WTC11 (cell line): ENCODE measurements at regions not wholly inside any gene's neighbourhood (a gene's known extent, or its start where the extent isn't known, plus 50 kb on each side); places are given as distances from the start of the nearest gene placed in this dataset.

Experiments used
- ATAC-seq: fragments of 200-7000 bp; cut with Tn5 transposase; 2 replicates; pipeline ENCODE4 v1.10.0; 2021; ENCODE audit warnings: mild to moderate bottlenecking, moderate library complexity
- CTCF ChIA-PET: fragments of 300-600 bp; sonication (Branson Sonifier 250); formaldehyde crosslinking; loops from one replicate; lab custom pipeline; 2021; ENCODE audit warnings: antibody characterized with exemption; lab: Charles Lee
- POLR2A ChIA-PET: fragments of 350-600 bp; sonication (Branson Sonifier 250); formaldehyde crosslinking; loops from one replicate; lab custom pipeline; 2021; ENCODE audit warnings: antibody characterized with exemption; lab: Charles Lee
- DNase-seq: peaks from one replicate; pipeline ENCODE4 v3.0.0; 2021; ENCODE audit warnings: low spot score
- H3K27ac Mint-ChIP-seq: 2 replicates; pipeline ENCODE4 v1.8.0; 2021; ENCODE audit warnings: mixed read lengths
- H3K27me3 Mint-ChIP-seq: 2 replicates; pipeline ENCODE4 v1.8.0; 2021; ENCODE audit warnings: low read depth, mild to moderate bottlenecking, moderate library complexity, mixed read lengths
- H3K36me3 Mint-ChIP-seq: 2 replicates; pipeline ENCODE4 v1.8.0; 2021; ENCODE audit warnings: mixed read lengths
- H3K4me1 Mint-ChIP-seq: 2 replicates; pipeline ENCODE4 v1.8.0; 2022; ENCODE audit warnings: mixed read lengths
- H3K4me3 Mint-ChIP-seq: 2 replicates; pipeline ENCODE4 v1.8.0; 2021; ENCODE audit warnings: mild to moderate bottlenecking, moderate library complexity, mixed read lengths
- H3K9me3 Mint-ChIP-seq: 2 replicates; pipeline ENCODE4 v1.8.0; 2021; ENCODE audit warnings: mixed read lengths
- ATF1 ChIP-seq: sonication (generic); formaldehyde crosslinking; IDR thresholded peaks from 2 replicates; pipeline ENCODE4 v1.8.1; 2023; ENCODE audit warnings: mild to moderate bottlenecking, moderate library complexity, missing genetic modification reagents
- ELF4 ChIP-seq: sonication (generic); formaldehyde crosslinking; IDR thresholded peaks from 2 replicates; pipeline ENCODE4 v1.8.1; 2022; ENCODE audit warnings: low read depth, mild to moderate bottlenecking, moderate library complexity, missing genetic modification reagents
- ERG ChIP-seq: fragments of 250-450 bp; sonication (Bioruptor Pico); IDR thresholded peaks from 2 replicates; pipeline ENCODE4 v1.8.0; 2021; ENCODE audit warnings: mild to moderate bottlenecking
- FOXK1 ChIP-seq: sonication (generic); formaldehyde crosslinking; IDR thresholded peaks from 2 replicates; pipeline ENCODE4 v1.8.0; 2022; ENCODE audit warnings: mild to moderate bottlenecking, moderate library complexity, missing genetic modification reagents
- GABPB1 ChIP-seq: sonication (generic); formaldehyde crosslinking; IDR thresholded peaks from 2 replicates; pipeline ENCODE4 v1.8.1; 2023; ENCODE audit warnings: mild to moderate bottlenecking, missing genetic modification reagents
- HMGA2 ChIP-seq: fragments of 250-450 bp; sonication (Bioruptor Pico); IDR thresholded peaks from 2 replicates; pipeline ENCODE4 v1.4.0; 2021; ENCODE audit warnings: mild to moderate bottlenecking, moderate library complexity
- HMGXB4 ChIP-seq: sonication (generic); formaldehyde crosslinking; IDR thresholded peaks from 2 replicates; pipeline ENCODE4 v1.8.1; 2023; ENCODE audit warnings: mild to moderate bottlenecking, moderate library complexity, missing genetic modification reagents
- IRF2 ChIP-seq: sonication (generic); formaldehyde crosslinking; IDR thresholded peaks from 2 replicates; pipeline ENCODE4 v1.8.0; 2022; ENCODE audit warnings: low read depth, missing genetic modification reagents, borderline replicate concordance
- MAX ChIP-seq: sonication (generic); formaldehyde crosslinking; IDR thresholded peaks from 2 replicates; pipeline ENCODE4 v1.8.0; 2022; ENCODE audit warnings: mild to moderate bottlenecking, missing genetic modification reagents
- MYBL2 ChIP-seq: sonication (generic); formaldehyde crosslinking; IDR thresholded peaks from 2 replicates; pipeline ENCODE4 v1.8.1; 2023; ENCODE audit warnings: mild to moderate bottlenecking, moderate library complexity, missing genetic modification reagents
- NR2C2 ChIP-seq: sonication (generic); formaldehyde crosslinking; IDR thresholded peaks from 2 replicates; pipeline ENCODE4 v1.8.0; 2022; ENCODE audit warnings: mild to moderate bottlenecking, missing genetic modification reagents
- PRDM15 ChIP-seq: sonication (generic); formaldehyde crosslinking; IDR thresholded peaks from 2 replicates; pipeline ENCODE4 v1.8.0; 2022; ENCODE audit warnings: missing genetic modification reagents
- TEAD4 ChIP-seq: sonication (generic); formaldehyde crosslinking; IDR thresholded peaks from 2 replicates; pipeline ENCODE4 v1.8.0; 2022; ENCODE audit warnings: mild to moderate bottlenecking, missing genetic modification reagents
- USF2 ChIP-seq: sonication (generic); formaldehyde crosslinking; IDR thresholded peaks from 2 replicates; pipeline ENCODE4 v1.8.1; 2023; ENCODE audit warnings: mild to moderate bottlenecking, missing genetic modification reagents, moderate library complexity
- ZNF121 ChIP-seq: sonication (generic); formaldehyde crosslinking; IDR thresholded peaks from 2 replicates; pipeline ENCODE4 v1.8.0; 2023; ENCODE audit warnings: missing genetic modification reagents
- ZNF263 ChIP-seq: sonication (generic); formaldehyde crosslinking; IDR thresholded peaks from 2 replicates; pipeline ENCODE4 v1.8.1; 2022; ENCODE audit warnings: low read depth, mild to moderate bottlenecking, moderate library complexity, missing genetic modification reagents
- ZNF281 ChIP-seq: sonication (generic); formaldehyde crosslinking; IDR thresholded peaks from 2 replicates; pipeline ENCODE4 v1.8.0; 2023; ENCODE audit warnings: mild to moderate bottlenecking, missing genetic modification reagents
- ZNF317 ChIP-seq: sonication (generic); formaldehyde crosslinking; IDR thresholded peaks from 2 replicates; pipeline ENCODE4 v1.8.1; 2023; ENCODE audit warnings: low read depth, mild to moderate bottlenecking, moderate library complexity, missing genetic modification reagents, borderline replicate concordance
- ZNF423 ChIP-seq: fragments of 250-450 bp; sonication (Bioruptor Pico); IDR thresholded peaks from 2 replicates; pipeline ENCODE4 v2.1.2; 2022; ENCODE audit warnings: mild to moderate bottlenecking, moderate library complexity

- DNase-seq: no peak
- CTCF ChIA-PET: interaction anchor here (1.1 kb wide), 1 partner anchor 27 kb away, joined by 3 read pairs; no protein-coding TSS in a partner anchor
- no peak for TF ChIP-seq ERG (CRISPR knock-in tag)
- no peak for TF ChIP-seq ZNF281
- TF ChIP-seq PRDM15 (CRISPR knock-in tag): no peak
- TF ChIP-seq IRF2 (CRISPR knock-in tag): no peak
- TF ChIP-seq ZNF317 (CRISPR knock-in tag): no peak
- no peak for TF ChIP-seq USF2 (CRISPR knock-in tag)
- no peak for TF ChIP-seq TEAD4 (CRISPR knock-in tag)
- no peak for TF ChIP-seq ZNF263 (CRISPR knock-in tag)
- no peak for TF ChIP-seq NR2C2
- TF ChIP-seq GABPB1 (CRISPR knock-in tag): no peak
- no peak for TF ChIP-seq MAX
These were observed 169.2 kb upstream of the TARS1 start for GRCh38 chr5:33271606-33272005.

GRCh38 chr5:33272288-33272687 is 168.5 kb upstream of the TARS1 start:
- no peak for DNase-seq
- H3K9me3 Mint-ChIP-seq: no peaks in the 10 kb centered on the region
- ChIA-PET CTCF (no interaction called here), POLR2A (no interaction called here)
- no peak for ATAC-seq
- no peaks in the 10 kb centered on the region for H3K4me1 Mint-ChIP-seq
- H3K27ac Mint-ChIP-seq: no peak overlapping the region
- TF ChIP-seq NR2C2: no peak
- no peak for TF ChIP-seq ZNF121 (CRISPR knock-in tag)
- TF ChIP-seq HMGA2: no peak
- no peak for TF ChIP-seq MYBL2 (CRISPR knock-in tag)
- TF ChIP-seq ELF4: no peak
- no peak for TF ChIP-seq HMGXB4 (CRISPR knock-in tag)
- no peak for TF ChIP-seq FOXK1
- no peak for TF ChIP-seq ATF1
- TF ChIP-seq ZNF423: no peak
- TF ChIP-seq, all 79 proteins: peak for 0
- Mint-ChIP-seq H3K4me3 (no peak overlapping the region), H3K27me3 (no peaks in the 10 kb centered on the region; the same call in none of the 2 replicates), H3K36me3 (no peaks in the 10 kb centered on the region)

More at GRCh38 chr5:33271606-33272005, 169.2 kb upstream of the TARS1 start:
- Mint-ChIP-seq H3K36me3 (no peaks in the 10 kb centered on the region), H3K27me3 (no peaks in the 10 kb centered on the region; the same call in none of the 2 replicates), H3K9me3 (no peaks in the 10 kb centered on the region), H3K4me3 (no peak overlapping the region), H3K4me1 (no peaks in the 10 kb centered on the region), H3K27ac (no peak overlapping the region)
- POLR2A ChIA-PET: no interaction called here
- no peak for ATAC-seq
